ENCODE measurements at regions not wholly inside any gene's neighbourhood (a gene's known extent, or its start where the extent isn't known, plus 50 kb on each side); places are given as distances from the start of the nearest gene placed in this dataset.

DNA sequence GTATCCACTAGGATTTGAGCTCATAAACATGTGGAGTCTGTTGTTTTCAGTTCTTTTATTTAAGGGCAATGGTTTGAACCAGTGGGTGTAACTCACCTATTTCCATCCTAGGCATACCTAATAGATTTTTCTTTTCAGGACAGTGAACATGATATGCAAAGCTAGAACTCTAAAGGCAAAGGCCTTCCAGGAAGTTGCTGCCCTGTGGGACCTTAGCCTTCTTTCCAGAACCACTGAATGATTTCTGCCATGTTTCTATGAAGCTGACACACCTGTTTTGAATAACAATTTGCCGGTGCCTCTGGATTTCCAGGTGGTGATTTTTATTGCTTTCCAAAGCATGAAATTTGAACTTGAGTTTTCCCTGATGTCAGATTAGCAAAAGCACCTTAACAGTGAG, 372.9 kb upstream of the FAR2 start:
- Histone ChIP-seq H3K4me1 (no peaks in the 10 kb centered on the region), H3K4me3 (replicated peaks in 1 of 3) (no peak overlapping the region), H3K27ac (no peak overlapping the region), H3K9me3 (no peaks in the 10 kb centered on the region), H3K36me3 (no peaks in the 10 kb centered on the region), H3K27me3 (no peaks in the 10 kb centered on the region)
- no peak for TF ChIP-seq POLR2A (IDR thresholded peaks at IDR 0.05)
- TF ChIP-seq, protein P1, sequence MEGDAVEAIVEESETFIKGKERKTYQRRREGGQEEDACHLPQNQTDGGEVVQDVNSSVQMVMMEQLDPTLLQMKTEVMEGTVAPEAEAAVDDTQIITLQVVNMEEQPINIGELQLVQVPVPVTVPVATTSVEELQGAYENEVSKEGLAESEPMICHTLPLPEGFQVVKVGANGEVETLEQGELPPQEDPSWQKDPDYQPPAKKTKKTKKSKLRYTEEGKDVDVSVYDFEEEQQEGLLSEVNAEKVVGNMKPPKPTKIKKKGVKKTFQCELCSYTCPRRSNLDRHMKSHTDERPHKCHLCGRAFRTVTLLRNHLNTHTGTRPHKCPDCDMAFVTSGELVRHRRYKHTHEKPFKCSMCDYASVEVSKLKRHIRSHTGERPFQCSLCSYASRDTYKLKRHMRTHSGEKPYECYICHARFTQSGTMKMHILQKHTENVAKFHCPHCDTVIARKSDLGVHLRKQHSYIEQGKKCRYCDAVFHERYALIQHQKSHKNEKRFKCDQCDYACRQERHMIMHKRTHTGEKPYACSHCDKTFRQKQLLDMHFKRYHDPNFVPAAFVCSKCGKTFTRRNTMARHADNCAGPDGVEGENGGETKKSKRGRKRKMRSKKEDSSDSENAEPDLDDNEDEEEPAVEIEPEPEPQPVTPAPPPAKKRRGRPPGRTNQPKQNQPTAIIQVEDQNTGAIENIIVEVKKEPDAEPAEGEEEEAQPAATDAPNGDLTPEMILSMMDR (IDR thresholded peaks at IDR 0.05) = no peak
- 71% methylated on average over 1 of the region's 1 CpG for WGBS, 2 donors
- DNase-seq = no peak
- intact Hi-C loops (cut with DNase I) = no loop called here

DNA sequence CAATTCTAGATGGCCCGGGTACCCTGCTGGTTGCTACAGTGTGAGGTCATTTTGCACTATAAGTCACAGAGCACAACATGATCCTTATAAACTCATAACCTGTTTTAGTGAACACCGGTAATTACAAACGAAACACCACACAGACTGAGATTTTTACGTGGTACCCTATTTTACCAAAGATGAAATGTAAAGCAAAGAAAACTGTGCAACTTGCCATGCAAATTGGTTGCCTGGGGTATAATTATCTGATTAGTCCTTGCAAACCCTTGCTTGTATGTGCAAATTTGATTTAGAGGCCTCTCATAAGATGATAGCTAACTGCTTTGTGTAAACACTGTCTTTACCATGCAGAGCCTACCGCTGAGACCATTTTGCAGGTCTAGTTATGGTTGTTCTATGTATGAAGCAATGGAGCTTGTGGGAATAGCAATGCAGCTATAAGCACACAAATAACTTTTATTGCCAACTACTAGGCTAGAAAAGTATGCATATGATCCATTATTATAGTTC, 372.1 kb upstream of the FAR2 start:
- Histone ChIP-seq H3K9me3 (no peaks in the 10 kb centered on the region), H3K4me3 (replicated peaks in 1 of 3) (no peak overlapping the region), H3K4me1 (no peaks in the 10 kb centered on the region), H3K36me3 (no peaks in the 10 kb centered on the region), H3K27me3 (no peaks in the 10 kb centered on the region), H3K27ac (no peak overlapping the region)
- 90 to 91% methylated on average over 5 of the region's 5 CpGs for WGBS, 2 donors
- no peak for TF ChIP-seq POLR2A (IDR thresholded peaks at IDR 0.05)
- TF ChIP-seq, protein P1 (IDR thresholded peaks at IDR 0.05) = no peak
- no peak for DNase-seq
- intact Hi-C loops (cut with DNase I) = no loop called here

DNA sequence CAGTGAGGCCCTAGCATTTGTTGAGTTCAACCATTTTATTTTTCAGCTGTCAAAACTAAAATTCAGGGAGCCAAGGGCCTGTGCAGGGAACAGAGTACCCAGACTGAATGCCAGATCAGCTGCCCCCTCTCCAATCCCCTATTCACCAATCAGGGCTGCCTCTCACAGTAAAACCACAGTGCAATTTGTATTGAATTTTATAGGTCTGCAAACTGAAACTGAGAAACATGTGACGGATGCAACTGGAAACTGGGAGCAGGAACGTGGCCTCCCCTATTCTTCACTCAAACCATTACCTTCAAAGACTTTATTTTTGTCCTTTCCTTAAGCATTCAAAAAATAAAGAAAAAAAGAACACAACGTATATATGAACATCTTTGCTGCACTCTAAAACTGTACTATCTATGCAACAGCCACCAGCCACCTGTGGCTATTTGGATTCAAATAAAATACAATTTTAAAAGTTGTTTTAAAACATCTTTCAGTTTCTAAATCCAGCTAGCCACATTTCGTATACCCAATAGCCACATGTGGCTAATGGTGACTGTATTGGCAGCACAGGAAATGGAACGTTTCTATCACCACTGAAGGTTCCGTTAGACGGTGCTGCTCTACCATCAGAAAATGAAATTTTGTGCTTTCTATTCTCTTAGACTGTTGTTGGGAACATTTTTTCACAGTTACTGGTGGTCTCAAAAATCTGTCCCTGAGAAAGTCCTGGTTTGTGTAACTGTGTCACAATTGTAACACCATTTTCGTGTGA, 371.3 kb upstream of the FAR2 start:
- H3K9me3 ChIP-seq = no peaks in the 10 kb centered on the region
- 87 to 90% methylated on average over 8 of the region's 8 CpGs for WGBS, 2 donors
- H3K4me1 ChIP-seq = no peaks in the 10 kb centered on the region
- no peaks in the 10 kb centered on the region for H3K27me3 ChIP-seq
- no peak overlapping the region for H3K27ac ChIP-seq
- no peaks in the 10 kb centered on the region for H3K36me3 ChIP-seq
- no peak for DNase-seq
- intact Hi-C loops (cut with DNase I) = no loop called here
- no peak for TF ChIP-seq POLR2A (IDR thresholded peaks at IDR 0.05)
- TF ChIP-seq, protein P1 (IDR thresholded peaks at IDR 0.05) = no peak
- H3K4me3 ChIP-seq (replicated peaks in 1 of 3) = no peak overlapping the region

GRCh38 chr12:28780096-28780495, 369.0 kb upstream of the FAR2 start:
- intact Hi-C loops (cut with DNase I) = no loop called here
- H3K9me3 ChIP-seq = no peaks in the 10 kb centered on the region
- WGBS, 2 donors = 95 to 98% methylated on average over 2 of the region's 2 CpGs
- no peaks in the 10 kb centered on the region for H3K4me1 ChIP-seq
- DNase-seq = no peak
- no peak for TF ChIP-seq POLR2A (IDR thresholded peaks at IDR 0.05)
- no peaks in the 10 kb centered on the region for H3K36me3 ChIP-seq
- no peak overlapping the region for H3K4me3 ChIP-seq (replicated peaks in 1 of 3)
- H3K27me3 ChIP-seq = no peaks in the 10 kb centered on the region
- H3K27ac ChIP-seq = no peak overlapping the region

- H3K9me3 ChIP-seq = no peaks in the 10 kb centered on the region
- TF ChIP-seq, protein P1 (IDR thresholded peaks at IDR 0.05) = no peak
- no peak for TF ChIP-seq POLR2A (IDR thresholded peaks at IDR 0.05)
- H3K27ac ChIP-seq = no peak overlapping the region
- 69 to 82% methylated on average over 5 of the region's 5 CpGs for WGBS, 2 donors
- H3K4me3 ChIP-seq (replicated peaks in 1 of 3) = no peak overlapping the region
- no peaks in the 10 kb centered on the region for H3K36me3 ChIP-seq
- H3K4me1 ChIP-seq = no peaks in the 10 kb centered on the region
- no peak for DNase-seq
- no peaks in the 10 kb centered on the region for H3K27me3 ChIP-seq
- intact Hi-C loops (cut with DNase I) = no loop called here
Measured at GRCh38 chr12:28780960-28781359, 368.1 kb upstream of the FAR2 start.
